Large intestine (tissue), 3 donors: ENCODE measurements at regions not wholly inside any gene's neighbourhood (a gene's known extent, or its start where the extent isn't known, plus 50 kb on each side); places are given as distances from the start of the nearest gene placed in this dataset.

Experiments
- DNase-seq, 2 donors: peaks; one replicate each; pipeline versions ENCODE4 v3.0.0 to v3.0.0-alpha.2; 2013
- H3K27ac ChIP-seq: one replicate; pipeline ENCODE4 v1.5.1; 2013; ENCODE audit warnings: low read length
- H3K27me3 ChIP-seq: 2 replicates; pipeline ENCODE4 v1.6.1; 2013; ENCODE audit warnings: low read length; ENCODE audit not compliant: control insufficient read depth, insufficient read depth
- H3K36me3 ChIP-seq: 2 replicates; pipeline ENCODE4 v1.6.1; 2013; ENCODE audit warnings: low read length; ENCODE audit not compliant: control insufficient read depth, insufficient read depth
- H3K4me1 ChIP-seq: one replicate; pipeline ENCODE4 v1.6.1; 2013; ENCODE audit warnings: low read length; ENCODE audit not compliant: control insufficient read depth, insufficient read depth
- H3K4me3 ChIP-seq: one replicate; pipeline ENCODE4 v1.5.1; 2013; ENCODE audit warnings: low read length
- H3K9me3 ChIP-seq: one replicate; pipeline ENCODE4 v1.6.1; 2013; ENCODE audit warnings: mild to moderate bottlenecking, low read depth, low read length, moderate library complexity; ENCODE audit not compliant: control insufficient read depth
- WGBS: methylation state at CpG from one replicate; pipeline ENCODE4 v1.1.5; 2013; ENCODE audit warnings: low lambda C conversion rate; ENCODE audit not compliant: insufficient coverage; 5-methylcytosine and 5-hydroxymethylcytosine counted together

DNA sequence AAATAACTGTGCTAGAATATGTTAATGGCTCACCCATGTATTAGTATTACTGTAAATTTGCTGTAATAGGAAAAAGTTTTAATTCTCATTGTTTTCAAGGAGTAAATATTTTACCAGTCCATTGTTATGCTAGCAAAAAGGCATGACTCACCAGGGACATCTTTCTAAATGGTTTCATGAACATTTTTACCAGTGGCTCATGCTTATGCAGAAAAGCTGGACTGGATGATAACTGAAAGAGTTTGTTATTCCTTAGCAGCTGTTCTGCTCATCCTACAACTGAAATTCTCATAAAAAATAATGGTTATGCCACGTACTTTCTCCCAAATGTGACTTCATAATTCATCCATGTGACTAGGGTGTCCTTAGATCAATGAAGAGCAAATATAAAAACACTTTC, 111.9 kb upstream of the PCDH18 start:
- Histone ChIP-seq H3K27ac (no peak overlapping the region), H3K9me3 (no peaks in the 10 kb centered on the region), H3K36me3 (no peaks in the 10 kb centered on the region), H3K4me3 (no peak overlapping the region), H3K27me3 (no peaks in the 10 kb centered on the region), H3K4me1 (no peaks in the 10 kb centered on the region)
- DNase-seq = no peak
- 86% methylated on average over 1 of the region's 1 CpG for WGBS

DNA sequence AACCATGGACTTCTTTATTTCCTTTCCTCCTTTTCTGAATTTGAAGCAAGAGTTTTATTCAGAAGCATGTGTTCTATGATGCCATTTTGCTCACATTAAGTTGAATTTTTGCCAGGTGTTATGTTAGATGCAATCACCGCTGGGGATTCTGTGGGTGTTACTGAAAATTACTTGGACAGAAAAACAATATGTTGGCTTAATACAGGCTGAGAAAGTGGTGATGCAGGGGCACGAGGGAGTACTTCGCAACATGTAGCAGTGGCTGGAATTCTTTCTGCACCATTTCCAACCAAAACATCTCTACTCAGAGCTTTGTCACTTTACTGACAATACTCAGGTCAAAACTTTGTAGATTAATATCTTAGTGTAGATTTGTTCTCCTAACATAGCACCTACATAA, 109.2 kb upstream of the PCDH18 start:
- Histone ChIP-seq H3K4me3 (no peak overlapping the region), H3K27ac (no peak overlapping the region), H3K27me3 (no peaks in the 10 kb centered on the region), H3K36me3 (no peaks in the 10 kb centered on the region), H3K9me3 (no peaks in the 10 kb centered on the region), H3K4me1 (no peaks in the 10 kb centered on the region)
- 80% methylated on average over 1 of the region's 3 CpGs for WGBS
- no peak for DNase-seq

DNA sequence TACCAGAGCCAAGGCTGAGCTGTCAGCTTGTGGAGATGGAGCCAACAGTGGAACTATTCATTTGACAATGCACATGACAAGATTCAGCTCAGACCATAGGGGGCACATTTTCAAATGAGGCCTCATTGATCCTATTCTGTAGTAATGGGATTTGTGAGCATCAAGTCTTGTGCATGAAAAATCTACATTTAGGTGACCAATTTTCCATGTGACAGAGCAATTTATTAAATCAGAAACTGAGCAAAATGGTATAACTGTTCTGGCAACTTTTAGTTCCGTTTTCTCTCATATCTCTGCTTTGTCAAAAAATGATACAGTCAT, 108.5 kb upstream of the PCDH18 start:
- Histone ChIP-seq H3K27me3 (no peaks in the 10 kb centered on the region), H3K27ac (no peak overlapping the region), H3K4me1 (no peaks in the 10 kb centered on the region), H3K9me3 (no peaks in the 10 kb centered on the region), H3K36me3 (no peaks in the 10 kb centered on the region), H3K4me3 (no peak overlapping the region)
- DNase-seq = no peak
- WGBS = 86% methylated on average over 1 of the region's 1 CpG

DNA sequence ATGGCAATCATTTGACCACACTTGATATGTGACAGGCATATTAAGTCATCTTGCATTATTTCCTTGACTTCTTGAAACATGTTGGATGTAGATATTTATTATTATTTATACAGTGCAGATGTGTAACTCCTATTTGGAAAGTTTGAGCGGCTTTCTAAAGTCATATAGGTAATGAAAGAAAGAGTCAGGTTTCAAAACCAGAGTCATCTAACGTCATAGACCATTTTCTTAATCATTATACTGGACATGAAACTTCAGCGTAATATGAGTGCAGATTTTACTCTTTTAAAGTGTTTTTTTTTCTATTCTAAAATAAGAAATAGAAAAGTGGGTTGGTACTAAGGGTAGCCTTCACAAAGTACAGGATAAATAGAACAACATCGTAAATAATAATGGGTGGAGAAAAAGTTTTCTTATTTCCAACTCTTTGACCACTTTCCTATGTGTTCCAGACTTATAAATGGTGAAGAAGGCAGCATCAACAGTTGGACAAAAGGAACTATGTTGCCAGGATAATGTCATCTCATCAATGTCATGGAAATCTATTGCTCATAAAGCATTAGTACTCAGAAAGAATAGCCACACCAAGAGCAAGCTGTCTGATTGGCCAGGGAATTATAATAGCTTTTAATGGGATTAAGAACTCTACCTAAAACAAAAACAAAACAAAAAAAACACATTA, 108.0 kb upstream of the PCDH18 start:
- H3K27ac ChIP-seq = no peak overlapping the region
- H3K9me3 ChIP-seq = no peaks in the 10 kb centered on the region
- 100% methylated on average over 4 of the region's 4 CpGs for WGBS
- H3K4me1 ChIP-seq = no peaks in the 10 kb centered on the region
- no peaks in the 10 kb centered on the region for H3K27me3 ChIP-seq
- DNase-seq = no peak
- H3K4me3 ChIP-seq = no peak overlapping the region
- no peaks in the 10 kb centered on the region for H3K36me3 ChIP-seq

DNA sequence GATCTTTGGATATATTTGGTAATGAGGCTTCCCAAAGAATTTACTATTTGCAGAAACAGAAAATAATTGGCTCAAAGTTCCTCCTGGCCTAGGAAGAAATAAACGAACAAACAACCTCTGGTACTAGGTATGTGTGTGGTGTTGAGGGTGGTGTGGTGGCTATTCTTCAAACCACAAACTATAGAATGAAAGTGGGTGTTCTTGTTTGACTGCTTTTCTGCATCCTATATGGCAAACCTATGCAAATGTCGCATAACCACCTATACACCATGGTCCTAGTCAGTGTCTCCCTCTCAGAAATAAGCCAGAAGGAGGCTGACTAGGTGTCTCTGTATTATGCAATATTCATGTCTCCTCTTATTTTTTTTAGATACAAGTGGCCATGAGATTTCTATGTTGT, 106.6 kb upstream of the PCDH18 start:
- Histone ChIP-seq H3K36me3 (no peaks in the 10 kb centered on the region), H3K27ac (no peak overlapping the region), H3K4me3 (no peak overlapping the region), H3K9me3 (no peaks in the 10 kb centered on the region), H3K27me3 (no peaks in the 10 kb centered on the region), H3K4me1 (no peaks in the 10 kb centered on the region)
- WGBS = 100% methylated on average over 1 of the region's 2 CpGs
- DNase-seq = no peak

DNA sequence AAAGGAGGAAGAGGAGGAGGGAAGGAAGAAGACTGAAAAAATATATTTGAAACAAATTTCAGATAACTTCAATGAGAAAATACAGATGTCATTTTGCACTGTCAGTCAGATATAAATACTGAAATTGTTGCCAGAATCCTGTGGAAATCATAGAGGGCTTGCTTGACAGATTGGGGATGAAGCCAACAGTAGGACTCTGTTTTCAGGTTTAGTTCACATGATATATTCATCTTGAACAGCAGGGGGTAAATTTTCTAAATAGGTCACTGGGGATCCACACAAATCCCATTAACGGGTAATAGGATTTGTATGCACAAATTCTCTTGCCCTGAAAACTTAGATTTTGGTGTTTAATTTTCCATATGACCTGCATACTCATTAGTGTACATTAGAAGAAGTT, 103.3 kb upstream of the PCDH18 start:
- Histone ChIP-seq H3K36me3 (no peaks in the 10 kb centered on the region), H3K27ac (no peak overlapping the region), H3K9me3 (no peaks in the 10 kb centered on the region), H3K4me3 (no peak overlapping the region), H3K4me1 (no peaks in the 10 kb centered on the region), H3K27me3 (no peaks in the 10 kb centered on the region)
- 83% methylated on average over 1 of the region's 1 CpG for WGBS
- no peak for DNase-seq

DNA sequence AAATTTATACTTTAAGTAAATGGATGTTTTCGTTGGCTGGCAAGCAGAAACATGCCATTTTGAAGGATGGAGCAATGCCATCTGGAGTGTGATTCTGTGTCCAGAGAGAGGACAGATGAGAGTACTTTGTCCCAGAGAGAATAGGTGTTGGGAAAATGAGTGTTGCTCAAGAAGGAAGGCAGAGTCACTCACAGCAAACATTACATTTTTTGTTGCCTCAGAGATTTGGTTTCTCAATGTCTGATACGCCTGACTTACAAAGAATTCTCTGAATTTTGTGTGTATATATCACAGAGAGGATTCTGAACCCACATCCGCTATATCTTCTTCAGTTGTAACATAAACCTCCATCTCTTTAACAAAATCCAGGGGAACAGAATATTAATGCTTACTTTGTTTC, 102.8 kb upstream of the PCDH18 start:
- Histone ChIP-seq H3K36me3 (no peaks in the 10 kb centered on the region), H3K4me3 (no peak overlapping the region), H3K9me3 (no peaks in the 10 kb centered on the region), H3K27me3 (no peaks in the 10 kb centered on the region), H3K4me1 (no peaks in the 10 kb centered on the region), H3K27ac (no peak overlapping the region)
- WGBS = 95% methylated on average over 2 of the region's 3 CpGs
- DNase-seq = no peak

DNA sequence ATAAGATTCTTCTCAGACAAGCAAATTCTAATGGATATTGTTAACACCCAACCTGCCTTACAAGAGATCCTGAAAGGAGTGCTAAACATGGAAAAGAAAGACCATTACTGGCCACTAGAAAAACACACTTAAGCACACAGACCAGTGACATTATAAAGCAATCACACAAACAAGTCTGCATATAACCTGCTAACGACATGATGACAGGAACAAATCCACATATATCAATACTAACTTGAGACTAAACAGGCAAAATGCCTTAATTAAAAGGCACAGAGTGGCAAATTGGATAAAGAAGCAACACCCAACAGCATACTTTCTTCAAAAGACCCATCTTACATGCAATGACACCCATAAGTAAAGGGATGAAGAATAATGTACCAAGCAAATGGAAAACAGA, 100.5 kb upstream of the PCDH18 start:
- H3K9me3 ChIP-seq = no peaks in the 10 kb centered on the region
- no peak for DNase-seq
- H3K27ac ChIP-seq = no peak overlapping the region
- no peak overlapping the region for H3K4me3 ChIP-seq
- H3K27me3 ChIP-seq = no peaks in the 10 kb centered on the region
- no CpG with 5 or more reads among the region's 1 CpG for WGBS
- no peaks in the 10 kb centered on the region for H3K36me3 ChIP-seq
- no peaks in the 10 kb centered on the region for H3K4me1 ChIP-seq

DNA sequence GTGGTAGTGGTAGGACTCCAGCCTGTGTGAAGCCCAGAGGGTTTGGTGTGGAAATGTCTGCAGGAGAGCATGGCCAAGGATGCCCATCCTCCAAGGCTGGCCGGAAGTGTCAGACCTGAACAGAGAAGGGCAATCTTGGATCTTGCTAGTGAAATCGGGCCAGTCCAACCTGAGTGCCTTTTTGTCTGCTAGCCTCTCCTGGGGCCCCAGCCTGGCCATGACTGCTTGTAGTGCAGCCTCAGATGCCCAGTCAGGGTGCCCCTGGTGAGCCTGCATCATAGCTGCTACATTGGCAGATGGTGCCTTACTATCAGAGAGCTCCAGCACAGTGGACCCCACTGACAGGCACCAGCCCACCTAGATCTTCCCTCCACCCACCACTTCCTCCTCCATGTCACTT, 99.3 kb upstream of the PCDH18 start:
- no peaks in the 10 kb centered on the region for H3K36me3 ChIP-seq
- no peak for DNase-seq
- no peaks in the 10 kb centered on the region for H3K27me3 ChIP-seq
- H3K4me3 ChIP-seq = no peak overlapping the region
- no peaks in the 10 kb centered on the region for H3K9me3 ChIP-seq
- no CpG with 5 or more reads among the region's 2 CpGs for WGBS
- no peaks in the 10 kb centered on the region for H3K4me1 ChIP-seq
- no peak overlapping the region for H3K27ac ChIP-seq

DNA sequence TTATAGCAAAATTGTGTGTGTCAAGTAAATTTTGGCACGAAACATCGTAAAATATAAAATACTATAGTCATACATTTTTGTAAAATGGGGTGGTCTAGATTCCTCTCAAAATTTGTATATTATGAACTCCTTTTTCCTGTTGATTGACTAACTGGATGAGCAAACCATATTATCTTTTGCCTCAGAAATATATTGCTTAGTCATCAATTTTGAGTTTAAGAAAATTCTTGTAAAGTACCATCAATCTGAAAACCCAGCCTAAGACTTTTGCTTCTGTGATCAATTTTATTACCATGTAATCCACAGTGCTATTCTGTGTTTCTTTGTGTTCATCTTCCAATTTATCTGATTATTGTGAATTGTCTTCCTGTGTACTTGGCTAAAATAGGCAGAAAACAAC, 98.0 kb upstream of the PCDH18 start:
- DNase-seq = no peak
- no peaks in the 10 kb centered on the region for H3K36me3 ChIP-seq
- H3K27ac ChIP-seq = no peak overlapping the region
- no peaks in the 10 kb centered on the region for H3K27me3 ChIP-seq
- no peak overlapping the region for H3K4me3 ChIP-seq
- 90% methylated on average over 2 of the region's 2 CpGs for WGBS
- no peaks in the 10 kb centered on the region for H3K4me1 ChIP-seq
- no peaks in the 10 kb centered on the region for H3K9me3 ChIP-seq

DNA sequence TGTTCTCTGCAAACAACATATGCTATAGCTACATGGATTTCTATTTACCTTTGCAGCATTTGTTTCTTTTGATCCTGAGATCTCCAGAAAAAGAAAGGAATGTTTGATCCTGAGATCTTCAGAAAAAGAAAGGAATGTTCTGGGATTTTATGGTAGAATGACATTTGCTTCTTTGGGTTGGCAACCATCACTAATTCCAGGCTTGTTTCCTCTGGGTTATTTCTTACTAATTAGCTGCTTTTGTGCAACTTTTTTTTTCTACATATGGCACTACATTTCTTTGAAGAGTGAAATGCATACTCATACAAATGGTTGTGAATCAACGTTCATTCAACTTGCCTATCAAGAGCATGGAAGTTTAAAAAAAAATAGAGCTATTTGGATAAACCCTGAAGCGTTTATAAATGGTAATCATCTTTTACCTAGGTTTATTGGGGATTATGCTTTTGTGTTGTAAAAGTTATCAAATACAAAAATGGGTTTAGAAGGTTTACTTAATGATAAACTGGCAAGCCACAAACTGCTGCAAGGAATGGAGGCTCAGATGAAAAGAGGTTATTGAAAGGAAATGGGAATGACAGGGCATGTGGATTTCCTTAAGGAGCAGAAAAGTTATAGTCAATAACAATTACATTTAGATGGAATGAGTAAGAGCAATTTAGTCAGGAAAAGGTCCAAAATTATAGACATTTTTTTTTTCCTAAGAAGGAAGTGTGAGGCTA, 95.6 kb upstream of the PCDH18 start:
- Histone ChIP-seq H3K9me3 (no peaks in the 10 kb centered on the region), H3K4me3 (no peak overlapping the region), H3K4me1 (no peaks in the 10 kb centered on the region), H3K27ac (no peak overlapping the region), H3K36me3 (no peaks in the 10 kb centered on the region), H3K27me3 (no peaks in the 10 kb centered on the region)
- WGBS = 41% methylated on average over 2 of the region's 2 CpGs
- DNase-seq = no peak
